ENCODE measurements at regions not wholly inside any gene's neighbourhood (a gene's known extent, or its start where the extent isn't known, plus 50 kb on each side); places are given as distances from the start of the nearest gene placed in this dataset.

GRCh38 chr14:36465178-36465577 lies 54.9 kb downstream of the NKX2-1 start:
- no peak for DNase-seq (ENCODE audit: low read depth in 2 of 2)

GRCh38 chr14:36462890-36463289 lies 57.1 kb downstream of the NKX2-1 start:
- DNase-seq (ENCODE audit: low read depth in 2 of 2) = no peak

GRCh38 chr14:36455241-36455627 lies 64.8 kb downstream of the NKX2-1 start:
- DNase-seq (ENCODE audit: low read depth in 2 of 2) = no peak

- no peak for DNase-seq (ENCODE audit: low read depth in 2 of 2)
Observed at GRCh38 chr14:36454599-36455240, 65.3 kb downstream of the NKX2-1 start.

- no peak for DNase-seq (ENCODE audit: low read depth in 2 of 2)
Observed at GRCh38 chr14:36452860-36453259, 67.2 kb downstream of the NKX2-1 start.

- DNase-seq (ENCODE audit: low read depth in 2 of 2) = no peak
Observed at GRCh38 chr14:36451310-36452065, 68.5 kb downstream of the NKX2-1 start.

GRCh38 chr14:36450550-36450949 lies 69.5 kb downstream of the NKX2-1 start:
- DNase-seq (ENCODE audit: low read depth in 2 of 2) = no peak

GRCh38 chr14:36449903-36450302 lies 70.1 kb downstream of the NKX2-1 start:
- DNase-seq (ENCODE audit: low read depth in 2 of 2) = no peak

GRCh38 chr14:36443374-36443773 lies 76.7 kb downstream of the NKX2-1 start:
- DNase-seq (ENCODE audit: low read depth in 2 of 2) = no peak

GRCh38 chr14:36442824-36443241 lies 77.2 kb downstream of the NKX2-1 start:
- no peak for DNase-seq (ENCODE audit: low read depth in 2 of 2)

- no peak for DNase-seq (ENCODE audit: low read depth in 2 of 2)
Observed at GRCh38 chr14:36441283-36441682, 78.7 kb downstream of the NKX2-1 start.

- DNase-seq (ENCODE audit: low read depth in 2 of 2) = no peak
Observed at GRCh38 chr14:36439766-36440165, 80.3 kb downstream of the NKX2-1 start.

GRCh38 chr14:36438883-36439282 lies 81.1 kb downstream of the NKX2-1 start:
- DNase-seq (ENCODE audit: low read depth in 2 of 2) = no peak

GRCh38 chr14:36430662-36431084 lies 89.4 kb downstream of the NKX2-1 start:
- DNase-seq (ENCODE audit: low read depth in 2 of 2) = no peak

GRCh38 chr14:36430169-36430568 lies 89.9 kb downstream of the NKX2-1 start:
- no peak for DNase-seq (ENCODE audit: low read depth in 2 of 2)

- no peak for DNase-seq (ENCODE audit: low read depth in 2 of 2)
Observed at GRCh38 chr14:36429692-36430091, 90.3 kb downstream of the NKX2-1 start.

GRCh38 chr14:36428350-36428749 lies 91.7 kb downstream of the NKX2-1 start:
- DNase-seq (ENCODE audit: low read depth in 2 of 2) = no peak

- DNase-seq (ENCODE audit: low read depth in 2 of 2) = no peak
Observed at GRCh38 chr14:36426836-36427235, 93.2 kb downstream of the NKX2-1 start.

- no peak for DNase-seq (ENCODE audit: low read depth in 2 of 2)
Observed at GRCh38 chr14:36426113-36426512, 93.9 kb downstream of the NKX2-1 start.

- DNase-seq (ENCODE audit: low read depth in 2 of 2) = no peak
Observed at GRCh38 chr14:36424478-36425102, 95.4 kb downstream of the NKX2-1 start.

GRCh38 chr14:36423430-36423829 lies 96.6 kb downstream of the NKX2-1 start:
- no peak for DNase-seq (ENCODE audit: low read depth in 2 of 2)

GRCh38 chr14:36420149-36420687 lies 99.8 kb upstream of the MBIP start:
- DNase-seq (ENCODE audit: low read depth in 2 of 2) = no peak

GRCh38 chr14:36418937-36419336 lies 98.5 kb upstream of the MBIP start:
- DNase-seq (ENCODE audit: low read depth in 2 of 2) = no peak

Measured in fibroblast of skin of left biceps (primary cell).